ENCODE measurements at regions not wholly inside any gene's neighbourhood (a gene's known extent, or its start where the extent isn't known, plus 50 kb on each side); places are given as distances from the start of the nearest gene placed in this dataset.

DNA sequence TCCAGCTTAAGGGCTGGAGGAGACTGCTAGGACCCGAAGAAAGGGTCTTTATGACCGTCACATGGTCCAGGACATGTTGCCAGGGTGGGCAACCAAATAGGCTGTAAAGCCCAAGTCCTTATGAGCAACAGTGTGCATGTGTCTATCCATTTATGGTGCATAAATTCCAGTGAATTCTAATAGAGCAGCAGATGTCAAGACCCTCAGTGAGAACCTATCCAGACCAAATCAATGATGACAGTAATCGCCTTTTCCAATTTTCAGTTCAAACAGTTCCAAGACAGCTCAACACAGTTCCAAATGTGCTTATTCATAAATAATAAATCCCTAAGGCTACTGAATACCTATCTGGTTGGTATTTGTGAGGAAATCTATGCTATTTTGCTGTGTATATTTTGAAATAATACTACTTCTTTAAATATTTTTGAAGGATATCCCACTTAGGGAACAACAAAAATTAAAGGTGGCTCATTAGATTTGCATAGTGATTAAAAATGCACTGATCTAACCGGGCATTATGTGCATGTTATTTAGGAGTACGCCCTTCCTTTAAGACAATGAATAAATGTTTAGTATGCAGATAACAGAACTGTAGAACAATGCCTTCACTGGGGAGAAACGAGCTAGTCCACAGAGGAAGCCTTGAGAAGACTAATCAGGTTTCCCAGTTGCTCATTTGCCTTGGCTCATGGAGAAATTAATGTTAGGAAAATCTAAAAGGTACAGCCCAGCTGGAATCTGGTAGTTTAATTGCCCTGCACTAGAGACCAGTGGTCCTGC, 519.5 kb upstream of the CHAC2 start:
- no peak overlapping the region for H3K4me3 ChIP-seq (ENCODE audit: control insufficient read depth, low read depth, low read length)
- TF ChIP-seq, protein P1, sequence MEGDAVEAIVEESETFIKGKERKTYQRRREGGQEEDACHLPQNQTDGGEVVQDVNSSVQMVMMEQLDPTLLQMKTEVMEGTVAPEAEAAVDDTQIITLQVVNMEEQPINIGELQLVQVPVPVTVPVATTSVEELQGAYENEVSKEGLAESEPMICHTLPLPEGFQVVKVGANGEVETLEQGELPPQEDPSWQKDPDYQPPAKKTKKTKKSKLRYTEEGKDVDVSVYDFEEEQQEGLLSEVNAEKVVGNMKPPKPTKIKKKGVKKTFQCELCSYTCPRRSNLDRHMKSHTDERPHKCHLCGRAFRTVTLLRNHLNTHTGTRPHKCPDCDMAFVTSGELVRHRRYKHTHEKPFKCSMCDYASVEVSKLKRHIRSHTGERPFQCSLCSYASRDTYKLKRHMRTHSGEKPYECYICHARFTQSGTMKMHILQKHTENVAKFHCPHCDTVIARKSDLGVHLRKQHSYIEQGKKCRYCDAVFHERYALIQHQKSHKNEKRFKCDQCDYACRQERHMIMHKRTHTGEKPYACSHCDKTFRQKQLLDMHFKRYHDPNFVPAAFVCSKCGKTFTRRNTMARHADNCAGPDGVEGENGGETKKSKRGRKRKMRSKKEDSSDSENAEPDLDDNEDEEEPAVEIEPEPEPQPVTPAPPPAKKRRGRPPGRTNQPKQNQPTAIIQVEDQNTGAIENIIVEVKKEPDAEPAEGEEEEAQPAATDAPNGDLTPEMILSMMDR (IDR thresholded peaks at IDR 0.05; ENCODE audit: control insufficient read depth, insufficient read depth, low read depth, low read length, missing control alignments), result no peak
- no peak for DNase-seq (ENCODE audit: low read depth)

DNA sequence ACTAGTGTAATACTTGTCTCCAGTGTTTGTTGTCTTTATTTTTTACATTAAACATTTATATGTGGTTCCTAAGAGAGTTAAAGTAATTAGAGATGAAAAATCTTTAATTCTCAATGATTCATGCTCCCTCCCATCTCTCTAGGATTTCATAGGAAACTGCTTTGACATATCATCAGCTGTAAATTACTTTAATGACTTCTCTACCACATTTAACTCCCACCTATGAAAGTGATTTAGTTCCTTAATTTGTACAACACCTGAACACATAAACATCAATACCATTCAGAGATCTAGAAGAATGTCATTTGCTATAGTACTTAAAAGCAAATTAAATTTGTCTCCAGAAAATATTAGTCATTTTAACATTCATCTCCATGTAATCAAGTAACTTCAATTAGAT, 524.2 kb upstream of the CHAC2 start:
- TF ChIP-seq, protein P1 (IDR thresholded peaks at IDR 0.05; ENCODE audit: control insufficient read depth, insufficient read depth, low read depth, low read length, missing control alignments), result no peak
- H3K4me3 ChIP-seq (ENCODE audit: control insufficient read depth, low read depth, low read length), result no peak overlapping the region

DNA sequence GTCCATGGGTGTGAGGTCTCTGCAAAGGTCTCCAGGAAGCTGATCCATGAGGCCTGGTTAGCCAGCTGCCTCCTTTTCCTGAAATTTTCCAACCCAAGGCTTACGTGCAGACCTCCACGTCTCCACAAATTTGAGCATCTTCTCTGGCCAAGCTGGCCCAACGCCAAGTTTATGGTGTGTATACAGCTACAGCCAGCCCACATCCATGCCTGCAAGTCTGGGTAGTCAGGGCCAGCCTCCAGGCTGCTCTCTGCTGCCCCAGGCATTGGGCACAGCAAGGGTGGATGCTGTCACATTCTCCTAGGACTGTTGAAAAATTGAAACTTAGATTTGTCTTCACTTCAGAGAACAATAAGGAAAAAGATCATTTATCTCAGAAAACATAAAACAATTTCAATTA, 525.5 kb upstream of the CHAC2 start:
- no peak overlapping the region for H3K4me3 ChIP-seq (ENCODE audit: control insufficient read depth, low read depth, low read length)
- DNase-seq (ENCODE audit: low read depth), result no peak
- TF ChIP-seq, protein P1 (IDR thresholded peaks at IDR 0.05; ENCODE audit: control insufficient read depth, insufficient read depth, low read depth, low read length, missing control alignments), result no peak

More for the DNA sequence above, 524.2 kb upstream of the CHAC2 start:
- no peak for DNase-seq (ENCODE audit: low read depth)

DNA sequence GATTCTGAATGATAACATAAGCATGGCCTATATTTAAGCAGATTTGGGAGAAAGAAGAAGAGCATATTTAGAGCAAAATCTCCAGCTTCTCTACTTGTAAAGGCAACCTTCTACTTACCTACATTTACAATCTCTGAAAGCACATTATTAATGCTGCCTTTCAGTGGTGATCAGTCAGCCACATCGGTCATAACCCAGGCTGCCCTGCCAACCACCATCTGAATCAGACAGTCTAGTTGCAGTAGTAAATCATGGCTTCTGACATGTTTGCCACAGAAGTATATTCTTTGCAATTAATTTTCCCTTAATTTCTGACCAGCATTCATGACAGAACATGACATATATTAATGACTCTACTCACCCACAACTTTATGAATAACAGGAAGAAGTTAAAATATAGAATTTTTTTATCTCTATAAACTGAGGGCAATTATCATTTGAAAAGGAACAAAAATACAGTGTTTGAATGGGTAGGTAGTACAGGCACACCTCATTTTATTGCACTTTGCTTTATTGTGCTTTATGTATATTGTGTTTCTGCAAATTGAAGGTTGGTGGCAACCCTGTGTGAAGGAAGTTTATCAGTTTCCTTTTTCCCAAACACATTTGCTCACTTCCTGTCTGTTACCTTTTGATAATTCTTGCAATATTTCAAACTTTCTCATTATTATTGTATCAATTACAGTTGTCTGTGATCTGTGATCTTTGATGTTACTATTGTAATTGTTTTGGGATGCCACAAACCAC, 531.6 kb upstream of the CHAC2 start:
- DNase-seq (ENCODE audit: low read depth), result no peak
- H3K4me3 ChIP-seq (ENCODE audit: control insufficient read depth, low read depth, low read length), result no peak overlapping the region
- TF ChIP-seq, protein P1 (IDR thresholded peaks at IDR 0.05; ENCODE audit: control insufficient read depth, insufficient read depth, low read depth, low read length, missing control alignments), result no peak

DNA sequence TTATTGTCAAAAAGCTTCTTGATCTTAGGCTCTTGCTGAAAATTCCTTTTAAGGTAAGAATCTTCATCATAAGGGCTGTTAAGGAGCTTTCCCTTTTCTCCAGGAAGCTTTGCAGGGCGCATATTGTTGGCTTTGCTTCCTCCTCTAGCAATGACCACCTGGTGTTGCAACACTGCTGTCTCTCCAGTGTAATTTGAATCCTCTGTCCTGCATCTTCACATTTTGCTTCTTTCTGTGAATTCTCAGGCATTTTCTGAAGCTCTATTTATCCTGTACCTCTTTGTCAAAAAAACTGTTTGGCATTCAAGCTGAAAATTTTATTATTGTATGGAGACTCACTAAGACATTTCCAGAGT, 533.1 kb upstream of the CHAC2 start:
- H3K4me3 ChIP-seq (ENCODE audit: control insufficient read depth, low read depth, low read length), result no peak overlapping the region
- DNase-seq (ENCODE audit: low read depth), result no peak
- TF ChIP-seq, protein P1 (IDR thresholded peaks at IDR 0.05; ENCODE audit: control insufficient read depth, insufficient read depth, low read depth, low read length, missing control alignments), result no peak

DNA sequence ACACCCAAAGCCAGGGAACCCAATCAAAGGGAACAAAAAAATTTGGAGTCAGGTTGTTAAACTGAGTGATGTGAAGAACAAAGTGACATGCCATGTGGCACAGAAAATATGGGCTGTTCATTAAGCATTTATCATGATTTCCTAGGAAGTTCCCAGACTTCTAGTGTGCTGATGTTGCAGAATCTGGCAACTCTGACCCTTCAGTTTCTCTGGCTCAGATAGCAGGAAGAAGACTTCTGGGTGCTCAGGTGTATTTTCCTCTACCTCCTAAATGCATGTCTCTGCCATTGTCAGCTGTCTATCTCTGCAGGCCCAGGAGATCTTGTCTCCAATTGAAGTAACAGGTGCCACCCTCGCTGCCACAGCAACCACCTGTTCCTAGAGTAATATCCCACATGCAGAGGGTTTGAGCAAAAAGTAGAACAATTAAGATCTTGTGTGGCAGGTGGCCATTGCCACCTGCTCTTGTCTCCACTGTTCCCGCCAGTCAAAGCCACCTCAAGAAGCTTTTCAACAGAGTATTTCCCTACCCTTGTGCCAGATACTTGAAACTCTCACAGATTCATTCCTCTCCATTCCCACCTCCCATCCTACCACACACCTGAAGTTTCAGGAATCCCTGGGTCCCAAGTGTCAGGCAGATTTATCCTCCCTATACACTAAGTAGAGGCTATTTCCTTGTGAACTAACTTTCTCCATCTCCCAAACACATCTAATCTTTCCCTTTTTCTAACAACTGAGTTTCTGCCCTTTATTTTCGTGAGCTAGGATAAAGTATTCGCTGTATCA, 533.7 kb upstream of the CHAC2 start:
- TF ChIP-seq, protein P1 (IDR thresholded peaks at IDR 0.05; ENCODE audit: control insufficient read depth, insufficient read depth, low read depth, low read length, missing control alignments), result no peak
- no peak for DNase-seq (ENCODE audit: low read depth)

More for the DNA sequence above, 533.7 kb upstream of the CHAC2 start:
- H3K4me3 ChIP-seq (ENCODE audit: control insufficient read depth, low read depth, low read length), result no peak overlapping the region
